ENCODE measurements at regions not wholly inside any gene's neighbourhood (a gene's known extent, or its start where the extent isn't known, plus 50 kb on each side); places are given as distances from the start of the nearest gene placed in this dataset.
"Not testable (repeated sequence)": the region's sequence is repeated elsewhere in the genome, so short reads cannot be mapped to it uniquely, and the experiment has no call there.

- no peak for DNase-seq
Measured at GRCh38 chr12:119931402-119931801, 54.3 kb upstream of the CIT start.

GRCh38 chr12:119932921-119933320 lies 55.8 kb upstream of the CIT start:
- DNase-seq = no peak

GRCh38 chr12:119934780-119935179 lies 54.3 kb upstream of the BICDL1 start:
- DNase-seq = not testable (repeated sequence)

GRCh38 chr12:119936705-119937311 lies 52.2 kb upstream of the BICDL1 start:
- no peak for DNase-seq

- peak; percentile 33 for DNase-seq
Measured at GRCh38 chr12:119938049-119938667, 50.9 kb upstream of the BICDL1 start.
